ENCODE measurements at regions not wholly inside any gene's neighbourhood (a gene's known extent, or its start where the extent isn't known, plus 50 kb on each side); places are given as distances from the start of the nearest gene placed in this dataset.
A peak's percentile ranks its signal among the peaks of the same experiment; 100 is the strongest.
"Not testable (repeated sequence)": the region's sequence is repeated elsewhere in the genome, so short reads cannot be mapped to it uniquely, and the experiment has no call there.

DNA sequence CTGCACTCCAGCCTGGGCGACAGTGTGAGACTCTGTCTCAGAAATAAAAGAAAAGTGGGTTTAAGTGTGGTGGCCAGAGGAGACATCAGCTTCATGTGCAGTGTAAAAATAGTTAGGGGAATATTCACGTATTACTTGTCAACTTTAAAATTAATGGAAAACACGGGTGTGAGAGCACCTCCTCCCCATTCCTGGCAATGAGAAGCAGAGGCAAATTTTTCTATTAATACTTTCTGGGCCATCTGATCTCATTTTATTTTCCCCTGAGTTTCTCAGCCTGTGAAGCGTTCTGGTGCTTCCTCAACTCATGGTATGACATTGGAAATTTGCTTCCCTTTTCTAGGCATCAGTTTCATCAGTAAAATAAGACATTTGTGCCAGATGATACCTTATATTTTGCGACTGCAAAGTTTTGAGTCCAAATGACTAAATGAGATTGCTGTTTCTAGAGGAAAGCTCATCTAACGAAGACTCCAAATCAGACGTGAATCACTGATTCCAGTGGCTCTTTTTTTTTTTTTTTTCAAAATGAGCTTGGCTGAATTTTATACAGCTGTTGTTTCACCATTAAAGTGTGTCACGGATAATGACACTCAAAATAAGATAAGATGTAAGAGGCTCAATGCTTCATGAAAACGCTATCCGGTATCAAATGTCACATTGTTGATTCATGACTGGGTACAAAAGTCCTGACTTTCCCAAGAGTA is 104.6 kb downstream of the MSX2 start:
- DNase-seq, result no peak

DNA sequence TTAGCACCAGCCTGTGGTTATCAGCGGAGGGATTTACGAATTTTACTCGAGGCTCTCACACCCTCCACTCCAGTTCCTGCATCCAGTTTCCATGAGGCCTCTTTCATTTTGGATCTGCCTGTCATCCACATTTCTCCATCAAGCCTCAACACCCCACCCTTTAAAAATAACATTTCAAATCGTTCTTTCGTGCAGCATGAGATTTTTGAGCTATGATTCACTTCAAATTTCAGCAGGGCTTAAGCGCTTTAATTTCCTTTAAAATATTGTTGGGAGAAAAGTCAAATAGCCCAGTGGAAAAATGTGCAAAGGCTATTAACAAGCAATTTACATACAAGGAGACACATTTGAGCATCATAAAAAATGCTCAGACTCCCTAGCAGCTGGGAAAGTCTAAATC is 103.2 kb downstream of the MSX2 start:
- no peak for DNase-seq

DNA sequence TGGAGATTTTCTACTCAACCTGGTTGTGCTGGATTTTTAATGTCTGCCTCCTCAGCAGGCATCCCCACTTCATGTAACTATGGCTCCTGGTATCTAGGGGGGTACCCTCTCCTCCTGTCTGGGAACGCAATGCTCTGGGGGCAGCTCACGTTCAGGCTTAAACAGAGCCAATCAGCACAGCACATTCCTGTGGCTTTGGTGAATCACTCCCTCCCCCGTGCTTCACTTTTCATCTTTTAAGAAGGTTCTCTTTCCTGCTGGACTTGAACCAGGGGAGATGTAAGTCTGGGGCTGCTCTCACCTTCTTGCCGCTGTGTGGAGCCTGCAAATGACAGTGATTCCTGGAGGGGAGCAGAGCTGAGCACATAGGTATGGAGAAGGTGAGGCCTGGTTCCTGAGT is 101.2 kb downstream of the MSX2 start:
- no peak for DNase-seq

DNA sequence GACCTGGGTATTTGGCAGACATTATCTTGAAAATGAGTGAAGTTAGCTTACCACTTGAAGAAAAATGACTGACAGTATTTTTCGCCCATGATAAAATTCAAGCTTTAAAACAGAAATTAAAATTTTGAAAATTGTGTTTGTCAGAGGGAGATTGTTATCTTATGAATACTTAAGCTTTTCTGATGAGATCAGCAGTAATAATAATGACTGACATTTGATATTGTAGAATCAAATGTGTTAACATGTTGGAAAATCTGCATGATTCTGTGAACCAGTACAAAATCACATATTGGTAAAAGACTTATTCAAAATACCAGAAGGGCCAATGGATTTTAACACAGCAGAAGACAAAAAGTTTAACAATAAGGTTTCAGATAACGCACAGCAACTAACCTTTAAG is 94.0 kb downstream of the MSX2 start:
- no peak for DNase-seq

DNA sequence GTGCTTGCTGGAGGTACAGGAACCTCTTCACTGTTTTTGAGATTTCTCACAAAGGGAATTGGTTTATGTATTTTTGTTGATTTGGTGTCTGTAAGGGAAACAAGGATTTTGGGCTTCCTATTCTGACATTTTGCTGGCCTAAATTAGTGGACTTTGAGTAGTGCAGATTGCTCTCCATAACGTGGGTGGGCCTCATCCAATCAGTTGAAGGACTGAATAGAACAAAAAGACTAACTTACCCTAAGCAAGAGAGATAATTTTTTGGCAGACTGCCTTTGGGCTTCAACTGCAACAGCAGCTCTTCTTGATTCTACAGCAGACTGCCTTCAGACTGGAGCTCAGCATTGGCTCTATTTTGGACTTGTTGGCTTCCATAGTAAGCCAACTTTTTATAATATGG is 93.2 kb downstream of the MSX2 start:
- DNase-seq, result no peak

DNA sequence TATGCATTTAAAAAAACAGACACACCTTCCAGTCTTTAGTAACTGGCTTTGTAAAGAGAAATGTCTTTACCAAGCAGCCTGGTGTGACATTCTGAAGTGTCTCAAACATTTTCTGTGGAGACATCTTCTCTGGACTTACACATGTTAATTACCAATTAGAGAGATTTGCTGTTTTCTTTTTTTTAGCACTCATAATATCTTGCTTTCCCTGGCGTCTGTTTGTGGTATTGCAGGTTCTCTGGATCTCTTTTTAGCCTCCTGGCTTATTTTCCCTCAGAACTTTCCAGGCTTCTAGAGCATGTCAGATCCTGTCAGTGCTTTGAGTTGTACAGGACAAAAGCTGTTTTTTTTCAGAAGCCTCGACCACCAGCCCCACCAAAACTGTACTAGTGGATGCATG is 92.5 kb downstream of the MSX2 start:
- DNase-seq, result no peak

DNA sequence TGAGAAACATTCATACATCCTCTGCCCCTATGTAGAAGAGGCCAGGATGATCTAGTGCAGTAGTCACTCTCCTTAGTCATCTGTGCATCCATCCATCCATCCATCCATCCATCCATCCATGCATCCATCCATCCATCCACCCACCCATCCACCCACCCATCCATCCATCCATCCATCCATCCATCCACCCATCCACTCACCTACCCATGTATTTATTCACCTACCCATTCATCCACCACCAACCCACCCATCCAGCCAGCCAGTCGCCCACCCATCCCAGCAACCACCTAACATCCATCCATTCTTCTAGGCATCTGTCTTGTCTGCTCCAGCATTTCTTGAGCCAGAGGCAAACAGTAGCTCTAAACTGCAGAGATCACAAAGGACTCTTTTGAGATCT is 87.1 kb downstream of the MSX2 start:
- no peak for DNase-seq

DNA sequence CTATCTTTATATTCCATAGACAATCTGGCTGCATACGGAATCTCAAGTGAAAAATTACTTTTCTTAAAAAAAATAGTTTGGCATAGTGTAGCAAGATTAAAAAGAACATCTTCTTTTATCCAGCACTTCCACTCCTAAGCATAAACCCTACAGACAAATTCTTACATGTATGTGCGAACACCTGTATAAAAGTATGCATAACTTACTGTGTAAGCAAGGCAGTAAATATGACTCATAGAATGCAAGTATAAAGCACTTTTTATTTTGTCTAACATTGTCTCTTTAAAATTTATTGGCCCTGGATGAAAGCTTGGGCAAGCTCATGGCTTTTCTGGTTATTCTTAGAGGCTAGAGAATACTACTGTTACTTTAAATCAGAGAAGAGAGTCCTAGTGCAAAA is 86.4 kb downstream of the MSX2 start:
- DNase-seq, result no peak

DNA sequence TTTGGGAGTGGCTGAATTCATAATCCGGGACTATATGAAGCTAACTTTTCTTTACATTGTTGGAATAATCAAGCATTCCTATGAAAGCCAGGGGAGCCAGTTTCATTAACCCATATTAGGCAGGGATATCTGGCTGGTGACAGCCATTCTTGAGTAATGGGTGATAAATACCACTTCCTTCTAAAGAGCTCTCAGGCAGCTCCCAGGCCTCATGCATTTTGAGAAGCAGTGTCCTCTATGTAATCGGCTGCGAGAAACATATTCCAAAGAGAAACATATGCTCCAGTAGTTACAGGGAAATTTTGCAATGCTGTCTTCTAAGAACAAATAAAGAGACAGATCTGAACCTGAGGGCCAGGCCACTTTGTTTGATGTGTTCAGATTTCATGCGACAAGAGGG is 83.1 kb downstream of the MSX2 start:
- no peak for DNase-seq

DNA sequence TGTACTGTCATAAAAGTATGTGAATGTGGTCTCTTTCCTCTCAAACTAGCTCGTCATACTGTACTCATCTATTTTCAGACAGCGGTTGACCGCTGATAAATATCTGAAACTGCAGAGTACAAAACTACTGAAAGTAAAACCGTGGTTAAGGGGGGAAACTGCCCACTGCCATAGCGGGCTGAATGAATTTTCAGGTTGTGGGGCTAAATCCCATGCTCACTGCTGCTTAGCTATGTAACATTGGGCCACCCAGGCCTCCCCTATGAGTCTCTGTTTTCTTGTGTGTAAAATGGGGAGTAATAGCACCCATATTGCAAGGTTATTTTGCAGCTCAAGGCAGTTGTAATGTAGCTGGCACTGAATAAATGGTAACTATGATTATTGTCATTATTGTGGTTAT is 82.3 kb downstream of the MSX2 start:
- DNase-seq, result no peak

DNA sequence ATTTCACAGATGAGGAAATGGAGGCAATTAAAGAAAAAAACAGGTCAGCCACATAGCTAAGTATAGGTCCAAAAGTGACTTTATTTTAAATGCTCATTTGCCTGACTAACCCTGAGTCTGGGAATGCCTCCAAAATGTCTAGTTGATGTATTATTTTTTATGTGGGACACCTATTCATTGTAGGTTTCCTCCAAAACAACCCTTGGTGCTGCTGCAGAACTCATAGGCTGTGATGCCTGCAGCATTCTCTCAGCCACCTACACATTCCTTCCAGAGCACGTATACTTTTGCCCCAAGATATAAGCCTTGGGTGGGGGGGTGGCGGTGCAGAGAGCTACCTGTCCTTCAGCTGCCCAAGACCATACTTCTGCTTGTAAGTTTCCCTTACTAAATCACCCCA is 77.4 kb downstream of the MSX2 start:
- DNase-seq, result no peak

DNA sequence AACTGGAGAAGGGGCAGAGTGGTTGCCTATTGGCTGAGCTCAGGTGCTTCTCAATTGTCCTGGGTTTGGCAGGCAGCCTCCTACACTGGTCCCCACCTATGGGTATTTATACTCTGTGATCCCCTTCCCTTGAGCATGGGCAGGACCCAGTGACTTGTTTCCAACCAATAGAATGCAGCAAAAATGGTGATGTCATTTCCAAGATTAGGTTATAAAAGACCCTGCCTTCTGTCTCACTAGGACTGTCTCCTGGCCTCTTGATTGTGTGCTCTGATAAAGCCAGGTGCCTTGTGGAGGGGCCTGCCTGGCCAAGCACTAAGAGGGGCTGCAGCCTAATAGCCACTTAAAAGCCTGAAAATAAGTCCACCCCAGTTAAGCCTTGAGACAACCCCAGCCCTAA is 76.1 kb downstream of the MSX2 start:
- no peak for DNase-seq

DNA sequence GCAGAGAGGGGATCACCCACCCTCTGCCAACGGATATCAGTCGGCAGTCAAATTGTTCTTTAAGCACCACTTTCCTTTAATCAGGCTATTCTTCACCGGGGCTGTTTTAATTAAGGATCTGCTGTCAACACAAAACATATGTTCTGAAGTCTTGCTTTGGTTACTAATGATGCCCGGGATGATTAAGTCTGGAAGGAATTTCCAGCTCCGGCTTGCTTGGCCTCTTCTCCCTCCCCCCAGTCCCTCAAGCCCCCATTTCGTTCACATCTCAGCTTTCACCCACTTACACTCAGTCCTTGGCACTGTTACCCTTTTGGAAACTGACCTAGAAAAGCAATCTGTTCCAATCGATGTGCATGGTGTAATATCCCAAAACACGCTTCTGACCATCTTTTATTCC is 74.7 kb downstream of the MSX2 start:
- no peak for DNase-seq

DNA sequence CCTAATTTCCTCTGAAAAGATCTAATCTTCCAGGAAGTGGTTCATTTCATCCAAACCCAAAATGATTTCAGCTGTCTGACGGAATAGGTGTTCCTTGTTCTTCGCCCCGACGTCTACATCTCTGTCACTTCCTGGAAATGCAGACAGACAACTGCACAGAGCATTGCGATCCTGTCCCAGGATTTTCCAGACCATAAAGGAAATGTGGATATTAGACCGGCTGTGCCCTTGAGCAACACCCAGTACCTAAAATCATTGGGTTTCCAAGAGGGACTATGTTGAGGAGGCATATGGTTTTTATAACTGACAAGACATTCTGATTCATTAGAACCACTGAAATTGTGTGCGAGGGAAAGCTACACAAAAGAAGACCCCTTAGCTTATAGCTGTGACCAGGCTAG is 74.2 kb downstream of the MSX2 start:
- no peak for DNase-seq

DNA sequence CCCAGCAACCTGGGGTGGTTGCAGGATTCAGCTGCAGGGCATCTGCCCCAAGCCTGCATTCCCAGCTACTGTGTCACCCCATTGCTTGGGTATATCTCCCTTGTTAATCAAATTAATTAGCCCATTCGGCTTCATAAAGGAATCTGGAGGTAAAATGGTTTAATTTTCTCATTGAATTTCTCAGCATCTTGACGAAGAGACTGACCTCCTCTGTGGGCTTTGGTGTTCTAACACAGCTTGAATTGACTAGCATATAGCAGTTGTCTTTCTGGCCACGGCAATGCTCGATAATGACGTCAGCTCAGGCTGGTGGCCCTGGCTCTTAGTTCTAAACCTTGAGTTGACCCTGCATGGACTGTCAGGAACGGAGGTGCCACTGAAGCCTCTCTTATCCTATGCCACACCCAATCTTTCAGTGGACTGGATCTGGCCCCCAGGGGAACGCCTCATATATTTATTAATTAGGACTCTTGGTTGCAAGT is 72.4 kb downstream of the MSX2 start:
- no peak for DNase-seq

DNA sequence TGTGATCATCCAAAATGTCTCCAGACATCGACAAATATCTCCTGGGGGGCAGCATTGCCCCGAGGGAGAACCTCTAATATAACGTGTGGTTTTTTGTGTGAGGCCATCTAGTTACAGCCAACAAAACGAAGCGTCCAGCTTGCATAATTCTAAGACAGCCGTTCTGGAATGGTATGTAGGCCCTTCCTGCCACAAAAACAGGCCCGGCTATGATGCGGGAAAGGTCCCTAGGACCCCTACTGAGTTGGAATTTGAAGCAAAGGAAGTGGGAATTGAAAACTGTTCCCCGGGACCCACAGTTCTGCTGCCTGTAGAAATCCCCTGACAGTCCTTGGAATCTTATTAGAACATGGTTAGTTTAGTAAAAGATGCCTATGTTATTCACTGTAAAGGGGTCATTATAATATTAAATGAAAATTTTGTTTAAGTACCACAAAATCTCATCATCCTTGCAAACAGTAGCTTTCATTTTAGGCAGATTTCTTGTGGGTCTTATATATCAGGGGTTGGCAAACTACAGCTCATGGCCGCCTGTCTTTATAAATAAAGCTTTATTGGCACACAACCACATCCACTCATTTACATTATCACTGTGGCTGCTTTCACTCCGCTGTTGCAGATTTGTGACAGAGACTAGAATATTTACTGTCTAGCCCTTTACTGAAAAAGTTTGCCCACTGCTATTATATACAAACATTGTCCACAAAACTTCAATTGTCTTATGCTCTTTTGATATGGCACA is 70.7 kb downstream of the MSX2 start:
- DNase-seq, result no peak

DNA sequence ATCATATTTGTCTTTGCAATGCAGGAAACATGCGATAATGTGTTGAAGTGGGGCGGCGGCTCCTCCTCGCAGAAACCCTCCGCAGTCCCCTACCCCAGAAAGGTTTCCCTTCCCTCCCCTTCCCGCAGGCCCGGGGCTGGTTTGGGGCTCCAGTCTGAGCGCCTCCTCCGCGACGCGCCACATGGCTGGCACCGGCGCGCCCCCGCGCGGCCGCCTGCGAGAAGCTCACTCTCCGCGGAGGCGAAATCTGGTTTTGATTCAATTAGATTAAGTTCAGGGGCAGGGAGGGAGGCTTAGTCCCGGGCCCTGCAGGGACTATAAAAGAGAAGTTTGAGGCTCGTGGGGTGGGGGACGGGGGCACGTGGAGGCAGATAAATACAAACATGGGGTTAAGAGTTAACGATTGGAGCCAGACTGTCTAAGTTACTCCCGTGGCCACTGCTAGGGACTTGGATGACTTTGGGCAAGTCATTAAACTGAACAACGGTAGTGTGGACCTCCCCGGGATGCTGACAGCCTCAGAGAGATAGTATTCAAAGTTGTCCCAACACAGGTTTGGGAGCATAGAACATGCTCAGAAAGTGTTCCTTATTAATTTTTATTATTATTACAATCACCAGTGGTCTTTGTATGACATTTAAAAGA is 69.4 kb downstream of the MSX2 start:
- peak; percentile 49 to 66 for DNase-seq

DNA sequence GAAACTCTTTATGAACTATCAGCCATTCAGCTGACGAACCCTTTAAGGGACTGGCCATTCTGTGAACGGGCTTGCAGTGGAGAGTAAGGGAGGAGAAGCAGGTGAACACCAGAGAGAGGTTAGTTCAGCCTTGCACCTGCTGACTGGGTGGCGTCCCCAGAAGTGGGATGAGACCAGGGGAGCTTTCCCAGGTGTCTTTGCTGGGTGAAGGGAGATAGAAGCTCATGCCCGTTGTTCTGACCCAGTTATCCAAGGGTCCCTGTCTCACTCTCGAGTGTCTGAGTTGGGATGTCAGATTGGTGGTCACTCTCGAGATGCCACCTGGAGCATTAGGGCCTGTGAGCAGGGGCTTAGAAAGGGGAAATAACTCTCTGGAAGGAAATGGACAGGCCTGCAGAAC is 68.7 kb downstream of the MSX2 start:
- no peak for DNase-seq

DNA sequence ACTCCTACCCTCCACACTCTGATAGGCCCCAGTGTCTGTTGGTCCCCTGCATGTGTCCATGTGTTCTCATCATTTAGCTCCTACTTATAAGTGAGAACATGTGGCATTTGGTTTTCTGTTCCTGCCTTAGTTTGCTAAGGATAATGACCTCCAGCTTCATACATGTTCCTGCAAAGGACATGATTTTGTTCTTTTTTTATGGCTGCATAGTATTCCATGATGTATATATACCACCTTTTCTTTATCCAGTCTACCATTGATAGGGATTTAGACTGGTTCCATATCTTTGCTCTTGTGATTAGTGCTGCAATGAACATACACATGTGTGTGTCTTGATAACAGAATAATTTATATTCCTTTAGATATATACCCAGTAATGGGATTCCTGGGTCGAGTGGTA is 67.9 kb downstream of the MSX2 start:
- DNase-seq, result not testable (repeated sequence)

DNA sequence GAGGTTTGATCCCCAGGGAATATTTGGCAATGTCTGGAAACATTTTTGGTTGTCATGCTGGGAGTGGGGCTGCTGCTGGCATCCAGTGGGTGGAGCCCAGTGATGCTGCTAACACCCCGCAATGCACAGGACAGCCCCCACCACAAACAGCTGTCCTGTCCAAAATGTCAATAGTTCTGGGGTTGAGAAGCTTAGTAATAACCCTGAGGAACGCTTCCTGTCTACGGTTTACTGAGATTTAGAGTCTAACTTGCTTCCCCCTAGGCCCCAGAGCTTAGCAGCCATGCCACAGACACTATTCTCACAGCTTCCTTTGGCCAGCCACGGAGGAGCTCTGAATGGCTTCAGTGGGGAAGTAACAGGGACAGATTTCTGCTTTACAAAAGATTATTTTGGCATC is 66.5 kb downstream of the MSX2 start:
- DNase-seq, result no peak

DNA sequence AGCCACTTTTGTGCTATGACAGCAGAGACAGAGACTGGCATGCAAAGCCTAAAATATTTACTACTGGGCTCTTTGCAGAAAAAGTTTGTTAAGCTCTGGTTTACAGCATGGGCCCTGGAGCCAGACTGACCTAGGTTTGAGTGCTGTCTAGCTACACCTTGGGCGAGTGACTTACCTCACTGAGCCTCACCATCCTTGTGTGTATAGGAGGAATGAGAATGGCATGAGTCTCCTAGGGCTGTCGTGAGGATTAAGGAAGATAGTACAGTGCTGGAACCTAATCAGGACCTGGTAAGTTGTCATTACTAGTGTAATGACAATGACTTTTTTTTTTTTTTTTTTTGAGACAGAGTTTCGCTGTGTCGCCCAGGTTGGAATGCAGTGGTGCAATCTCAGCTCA is 65.2 kb downstream of the MSX2 start:
- DNase-seq, result no peak

DNA sequence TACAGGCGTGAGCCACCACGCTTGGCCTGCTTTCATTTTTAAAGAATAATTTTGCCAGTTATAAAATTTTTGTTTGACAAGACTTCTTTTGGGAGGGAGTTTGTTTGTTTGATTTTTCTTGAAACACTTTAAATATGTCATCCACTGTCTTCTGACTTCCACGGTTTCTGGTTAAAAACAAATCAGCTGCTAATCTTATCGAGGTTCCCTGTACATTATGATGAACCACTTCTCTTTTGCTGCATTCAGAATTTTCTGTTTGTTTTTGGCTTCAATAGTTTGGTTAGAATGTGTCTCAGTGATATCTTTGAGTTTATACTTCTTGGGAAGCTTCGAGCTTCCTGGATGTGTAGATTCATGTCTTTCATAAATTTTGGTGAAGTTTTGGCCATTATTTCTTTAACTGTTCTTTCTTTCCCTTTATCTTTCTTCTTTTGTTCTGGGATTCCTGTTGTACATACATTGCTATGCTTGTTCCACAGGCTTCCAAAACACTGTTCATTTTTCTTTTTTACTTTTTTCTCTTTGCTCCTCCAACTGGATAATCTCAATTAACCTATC is 60.8 kb downstream of the MSX2 start:
- no peak for DNase-seq

Data from stimulated activated CD4-positive, alpha-beta T cell treated with anti-CD3 and anti-CD28 coated beads, Interleukin-2, amount 100 ng/mL, for 24 hours (primary cell).